K562 (cell line): ENCODE measurements at regions not wholly inside any gene's neighbourhood (a gene's known extent, or its start where the extent isn't known, plus 50 kb on each side); places are given as distances from the start of the nearest gene placed in this dataset.

Source experiments
- ATAC-seq: fragments of 200-7000 bp; cut with Tn5 transposase; 3 replicates; pipeline ENCODE4 v1.9.1; 2020; ENCODE audit warnings: moderate library complexity
- BruUV-seq: library from RNA; stranded (reverse); fragments of 400-500 nt; replicated peaks from 2 replicates; lab custom pipeline; 2021; lab: Mats Ljungman, UMichigan
- CTCF ChIA-PET: fragments of 300-600 bp; formaldehyde crosslinking; extraction: SDS; loops from one replicate; lab custom pipeline; 2021; ENCODE audit warnings: low intra/inter-chr PET ratio; lab: Yijun Ruan, JAX
- POLR2A ChIA-PET: fragments of 300-600, 350-650 bp; sonication (Branson Sonifier 250); formaldehyde crosslinking; extraction: SDS; loops from one replicate; lab custom pipeline; 2021; ENCODE audit warnings: antibody characterized with exemption, inconsistent platforms; lab: Yijun Ruan, JAX
- DNase-seq, 4 experiments: peaks; one replicate each; pipeline versions ENCODE4 v3.0.0 to v3.0.0-alpha.2; 2011 to 2018; ENCODE audit warnings: low spot score in 3 of 4, mixed read lengths in 3 of 4; ENCODE audit errors: extremely low read depth in 1 of 4
- FAIRE-seq: peaks from 2 replicates; lab custom pipeline; 2011; peaks lifted over from hg19 to GRCh38; lab: Jason Lieb, UNC
- H2AFZ ChIP-seq: 2 replicates; pipeline ENCODE4 v1.6.0; 2011; ENCODE audit warnings: low read depth, low read length, control low read depth, inconsistent platforms
- H3K27ac ChIP-seq: fragments of 200-600 bp; 3 replicates; pipeline ENCODE4 v1.8.0; 2011; ENCODE audit warnings: low read depth, mild to moderate bottlenecking, control low read depth, inconsistent platforms, low read length, moderate library complexity, mixed read lengths; ENCODE audit errors: extremely low read depth
- H3K27me3 ChIP-seq, 2 experiments: fragments of 300-600 bp in 1 of 2; 2 replicates in 1 of 2; 3 replicates in 1 of 2; pipeline versions ENCODE4 v1.6.0 to v1.8.0; 2011; ENCODE audit warnings: inconsistent platforms in 2 of 2, low read length in 2 of 2, mild to moderate bottlenecking in 1 of 2, mixed read lengths in 1 of 2, moderate library complexity in 1 of 2; ENCODE audit not compliant: control insufficient read depth in 2 of 2, insufficient read depth in 2 of 2
- H3K36me3 ChIP-seq: fragments of 300-600 bp; 3 replicates; pipeline ENCODE4 v1.8.0; 2011; ENCODE audit warnings: mild to moderate bottlenecking, low read length, inconsistent platforms; ENCODE audit not compliant: control insufficient read depth, insufficient read depth
- H3K4me1 ChIP-seq, 2 experiments: fragments of 200-600 bp in 1 of 2; replicated peaks in 1 of 2; 2 replicates in 1 of 2; 3 replicates in 1 of 2; pipeline versions ENCODE4 v1.5.1 to v1.8.0; 2011; ENCODE audit warnings: inconsistent platforms in 2 of 2, low read length in 2 of 2, mild to moderate bottlenecking in 1 of 2, mixed read lengths in 1 of 2, moderate library complexity in 1 of 2; ENCODE audit not compliant: control insufficient read depth in 2 of 2, insufficient read depth in 2 of 2
- H3K4me2 ChIP-seq: 2 replicates; pipeline ENCODE4 v1.6.1; 2011; ENCODE audit warnings: low read length, control low read depth, inconsistent platforms, mixed read lengths; ENCODE audit not compliant: insufficient read depth
- H3K4me3 ChIP-seq: fragments of 200-600 bp; sonication (generic), shearing (Covaris generic); 2 replicates; pipeline ENCODE4 v1.5.1; 2016; ENCODE audit warnings: control low read depth, inconsistent platforms
- H3K79me2 ChIP-seq: fragments of 200-600 bp; 3 replicates; pipeline ENCODE4 v1.8.0; 2011; ENCODE audit warnings: low read length, inconsistent platforms; ENCODE audit not compliant: control insufficient read depth, insufficient read depth
- H3K9ac ChIP-seq, 2 experiments: 2 replicates each; pipeline versions ENCODE4 v1.6.0 to v1.6.1; 2011; ENCODE audit warnings: low read depth in 2 of 2, low read length in 2 of 2, control low read depth in 1 of 2, inconsistent platforms in 1 of 2, mild to moderate bottlenecking in 1 of 2, mixed read lengths in 1 of 2; ENCODE audit not compliant: insufficient read depth in 1 of 2
- H3K9me1 ChIP-seq: one replicate; pipeline ENCODE4 v1.6.0; 2011; ENCODE audit warnings: inconsistent platforms, mild to moderate bottlenecking, low read length, moderate library complexity; ENCODE audit not compliant: control insufficient read depth, insufficient read depth
- H3K9me3 ChIP-seq: replicated peaks from 2 replicates; pipeline ENCODE4 v1.5.1; 2011; ENCODE audit warnings: low read depth, low read length, inconsistent platforms; ENCODE audit not compliant: control insufficient read depth, insufficient read depth
- H4K20me1 ChIP-seq: replicated peaks from 2 replicates; pipeline ENCODE4 v1.6.1; 2011; ENCODE audit warnings: low read length, inconsistent platforms, mixed read lengths; ENCODE audit not compliant: control insufficient read depth, insufficient read depth
- HNRNPH1 ChIP-seq: fragments of 200-400 bp; formaldehyde crosslinking; optimal IDR thresholded peaks from 2 replicates; pipeline ENCODE3; 2017; ENCODE audit warnings: low read depth, mild to moderate bottlenecking, low read length, moderate library complexity
- IRF1 ChIP-seq: sonication (generic); formaldehyde crosslinking; IDR thresholded peaks from 2 replicates; pipeline ENCODE4 v1.8.0; 2022; ENCODE audit warnings: missing genetic modification reagents, mild to moderate bottlenecking, borderline replicate concordance
- ZNF121 ChIP-seq: sonication (generic); formaldehyde crosslinking; conservative IDR thresholded peaks from 2 replicates; pipeline ENCODE4 v1.8.0; 2022; ENCODE audit warnings: missing genetic modification reagents
- WGBS: fragments of 100-300 bp; shearing (Covaris generic); methylation state at CpG from one replicate; pipeline ENCODE4 v1.1.6; 2016; ENCODE audit warnings: low coverage, mixed read lengths; ENCODE audit not compliant: insufficient coverage; ENCODE audit errors: missing lambda C conversion rate; 5-methylcytosine and 5-hydroxymethylcytosine counted together
- in situ Hi-C: fragments of 300-500 bp; cut with MboI; formaldehyde crosslinking; loops from 4 replicates; pipeline ENCODE4 v1.15.0; 2018; ENCODE audit warnings: inconsistent platforms, mixed read lengths
- intact Hi-C: fragments of 100-400 bp; cut with micrococcal nuclease; formaldehyde crosslinking; loops from 2 replicates; pipeline ENCODE4 v1.14.2; 2022
- TF ChIP-seq, protein P1 (sequence below): fragments of 450-650 bp; conservative IDR thresholded peaks from 2 replicates; pipeline ENCODE4 v1.6.1; 2016; ENCODE audit warnings: missing genetic modification characterization, low read depth, mild to moderate bottlenecking, control low read depth, missing compliant biosample characterization

DNA sequence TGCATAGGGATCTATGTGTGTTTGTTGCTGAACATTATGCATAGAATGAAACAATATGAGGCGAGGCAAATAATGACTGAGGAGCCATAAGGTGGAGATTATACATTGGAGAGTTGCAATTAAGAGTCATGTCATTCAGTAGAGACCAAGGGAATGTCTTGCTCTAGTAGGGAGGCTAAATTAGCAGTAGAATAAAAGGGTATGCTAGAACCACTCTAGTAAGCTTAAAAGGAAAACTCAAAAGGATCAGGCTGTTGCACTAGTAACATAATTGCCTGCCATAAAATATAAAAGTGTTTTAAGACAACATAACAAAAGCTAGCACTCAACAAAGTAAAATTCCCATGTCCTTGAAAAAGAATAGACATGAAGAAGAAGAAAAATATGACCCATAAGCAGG is 586.2 kb upstream of the DIAPH2 start:
- no peak overlapping the region for H3K4me2 ChIP-seq
- no peaks in the 10 kb centered on the region for H3K4me1 ChIP-seq
- no peak overlapping the region for H2AFZ ChIP-seq
- H3K27ac ChIP-seq = no peak overlapping the region
- intact Hi-C loops = no loop called here
- no peaks in the 10 kb centered on the region for H3K9me3 ChIP-seq
- in situ Hi-C loops = no loop called here
- WGBS = 14% methylated on average over 1 of the region's 1 CpG
- no TSS peak for BruUV-seq
- no peak overlapping the region for H3K4me3 ChIP-seq
- no peak for ATAC-seq
- no peaks in the 10 kb centered on the region for H3K27me3 ChIP-seq
- ChIA-PET POLR2A (no interaction called here), CTCF (no interaction called here)
- no peaks in the 10 kb centered on the region for H3K79me2 ChIP-seq
- H4K20me1 ChIP-seq = no peaks in the 10 kb centered on the region
- H3K9ac ChIP-seq = no peak overlapping the region
- TF ChIP-seq ZNF121 (no peak), HNRNPH1 (no peak), IRF1 (no peak)
- TF ChIP-seq, protein P1, sequence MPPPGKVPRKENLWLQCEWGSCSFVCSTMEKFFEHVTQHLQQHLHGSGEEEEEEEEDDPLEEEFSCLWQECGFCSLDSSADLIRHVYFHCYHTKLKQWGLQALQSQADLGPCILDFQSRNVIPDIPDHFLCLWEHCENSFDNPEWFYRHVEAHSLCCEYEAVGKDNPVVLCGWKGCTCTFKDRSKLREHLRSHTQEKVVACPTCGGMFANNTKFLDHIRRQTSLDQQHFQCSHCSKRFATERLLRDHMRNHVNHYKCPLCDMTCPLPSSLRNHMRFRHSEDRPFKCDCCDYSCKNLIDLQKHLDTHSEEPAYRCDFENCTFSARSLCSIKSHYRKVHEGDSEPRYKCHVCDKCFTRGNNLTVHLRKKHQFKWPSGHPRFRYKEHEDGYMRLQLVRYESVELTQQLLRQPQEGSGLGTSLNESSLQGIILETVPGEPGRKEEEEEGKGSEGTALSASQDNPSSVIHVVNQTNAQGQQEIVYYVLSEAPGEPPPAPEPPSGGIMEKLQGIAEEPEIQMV (tag) = no peak
- TF ChIP-seq, all 486 proteins: peak for 0
- H3K36me3 ChIP-seq = no peaks in the 10 kb centered on the region
- FAIRE-seq (no peak), DNase-seq (no peak)
- H3K9me1 ChIP-seq = no peaks in the 10 kb centered on the region
